Psoas muscle (tissue), 7 donors: ENCODE measurements at regions not wholly inside any gene's neighbourhood (a gene's known extent, or its start where the extent isn't known, plus 50 kb on each side); places are given as distances from the start of the nearest gene placed in this dataset.
"Not testable (repeated sequence)": the region's sequence is repeated elsewhere in the genome, so short reads cannot be mapped to it uniquely, and the experiment has no call there.

Experiments used
- ATAC-seq, 4 donors: fragments of 200-7000 bp; cut with Tn5 transposase; one replicate each; pipeline ENCODE4 v1.9.1; 2020; ENCODE audit warnings: moderate library complexity in 3 of 4, mild to moderate bottlenecking in 2 of 4
- DNase-seq, 2 donors: peaks; one replicate each; pipeline ENCODE4 v3.0.0-alpha.2; 2020
- H3K27ac ChIP-seq: fragments of 200-600 bp; one replicate; pipeline ENCODE4 v1.8.0; 2022
- H3K27me3 ChIP-seq, 3 donors: fragments of 200-600 bp in 1 of 3; one replicate each; pipeline versions ENCODE4 v1.6.1 to v1.8.0; 2013 to 2022; ENCODE audit warnings: low read length in 2 of 3, mild to moderate bottlenecking in 2 of 3, moderate library complexity in 1 of 3; ENCODE audit not compliant: insufficient read depth in 3 of 3
- H3K36me3 ChIP-seq, 2 donors: fragments of 200-600 bp in 1 of 2; one replicate each; pipeline versions ENCODE4 v1.6.1 to v1.8.0; 2013 to 2022; ENCODE audit warnings: low read depth in 1 of 2, mild to moderate bottlenecking in 1 of 2, moderate library complexity in 1 of 2; ENCODE audit not compliant: insufficient read depth in 1 of 2
- H3K4me1 ChIP-seq: fragments of 200-600 bp; one replicate; pipeline ENCODE4 v1.8.0; 2022
- H3K4me3 ChIP-seq: fragments of 200-600 bp; one replicate; pipeline ENCODE4 v1.8.0; 2022; ENCODE audit warnings: mild to moderate bottlenecking
- H3K9me3 ChIP-seq: fragments of 200-600 bp; one replicate; pipeline ENCODE4 v1.8.0; 2022
- WGBS, 3 donors: extraction: QIAGEN DNeasy Blood & Tissue Kit; methylation state at CpG; one replicate each; pipeline versions ENCODE4 v1.1.6 to v1.1.7; 2013; 5-methylcytosine and 5-hydroxymethylcytosine counted together
- intact Hi-C, 2 donors: fragments of 100-400 bp; cut with DNase I; formaldehyde crosslinking; loops; one replicate each; pipeline versions ENCODE4 v1.11.0 to v1.14.2; 2022
- TF ChIP-seq, protein P1 (sequence below): fragments of 200-600 bp; IDR thresholded peaks from one replicate; pipeline ENCODE4 v1.8.0; 2022; ENCODE audit warnings: antibody characterized with exemption
- donor health status: healthy with polysubstance abuse.
- donor health status: DM: no; HTN: no; CAD: no; lungs with moderate emphysema.
- donor health status: Bipolar disorder and iron deficiency.
- donor health status: healthy.
- donor health status: DM: yes; HTN: yes; CAD: no.
- donor health status: DM: no; HTN: no; CAD: no.
- donor health status: DM: yes; HTN: yes; CAD: no.

GRCh38 chr1:86798608-86799291 is 94.4 kb downstream of the SH3GLB1 start:
- intact Hi-C loops: loop anchor here in 1 of 2 donors (1.0 kb wide), 1 partner anchor 43 kb away; no protein-coding TSS in a partner anchor
- no peak overlapping the region for H3K27ac ChIP-seq
- DNase-seq (no peak), ATAC-seq (no peak)
- no peaks in the 10 kb centered on the region for H3K9me3 ChIP-seq
- TF ChIP-seq, protein P1, sequence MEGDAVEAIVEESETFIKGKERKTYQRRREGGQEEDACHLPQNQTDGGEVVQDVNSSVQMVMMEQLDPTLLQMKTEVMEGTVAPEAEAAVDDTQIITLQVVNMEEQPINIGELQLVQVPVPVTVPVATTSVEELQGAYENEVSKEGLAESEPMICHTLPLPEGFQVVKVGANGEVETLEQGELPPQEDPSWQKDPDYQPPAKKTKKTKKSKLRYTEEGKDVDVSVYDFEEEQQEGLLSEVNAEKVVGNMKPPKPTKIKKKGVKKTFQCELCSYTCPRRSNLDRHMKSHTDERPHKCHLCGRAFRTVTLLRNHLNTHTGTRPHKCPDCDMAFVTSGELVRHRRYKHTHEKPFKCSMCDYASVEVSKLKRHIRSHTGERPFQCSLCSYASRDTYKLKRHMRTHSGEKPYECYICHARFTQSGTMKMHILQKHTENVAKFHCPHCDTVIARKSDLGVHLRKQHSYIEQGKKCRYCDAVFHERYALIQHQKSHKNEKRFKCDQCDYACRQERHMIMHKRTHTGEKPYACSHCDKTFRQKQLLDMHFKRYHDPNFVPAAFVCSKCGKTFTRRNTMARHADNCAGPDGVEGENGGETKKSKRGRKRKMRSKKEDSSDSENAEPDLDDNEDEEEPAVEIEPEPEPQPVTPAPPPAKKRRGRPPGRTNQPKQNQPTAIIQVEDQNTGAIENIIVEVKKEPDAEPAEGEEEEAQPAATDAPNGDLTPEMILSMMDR: no peak
- WGBS, 3 donors: 88 to 95% (median 91%) methylated on average over 2 of the region's 2 CpGs
- no peaks in the 10 kb centered on the region for H3K36me3 ChIP-seq
- peaks cover under 1% of the 10 kb centered on the region for H3K4me1 ChIP-seq
- H3K27me3 ChIP-seq: no peaks in the 10 kb centered on the region
- H3K4me3 ChIP-seq: no peak overlapping the region

- not testable (repeated sequence) for DNase-seq
These were observed 99.3 kb downstream of the SH3GLB1 start for GRCh38 chr1:86803641-86804040.

DNA sequence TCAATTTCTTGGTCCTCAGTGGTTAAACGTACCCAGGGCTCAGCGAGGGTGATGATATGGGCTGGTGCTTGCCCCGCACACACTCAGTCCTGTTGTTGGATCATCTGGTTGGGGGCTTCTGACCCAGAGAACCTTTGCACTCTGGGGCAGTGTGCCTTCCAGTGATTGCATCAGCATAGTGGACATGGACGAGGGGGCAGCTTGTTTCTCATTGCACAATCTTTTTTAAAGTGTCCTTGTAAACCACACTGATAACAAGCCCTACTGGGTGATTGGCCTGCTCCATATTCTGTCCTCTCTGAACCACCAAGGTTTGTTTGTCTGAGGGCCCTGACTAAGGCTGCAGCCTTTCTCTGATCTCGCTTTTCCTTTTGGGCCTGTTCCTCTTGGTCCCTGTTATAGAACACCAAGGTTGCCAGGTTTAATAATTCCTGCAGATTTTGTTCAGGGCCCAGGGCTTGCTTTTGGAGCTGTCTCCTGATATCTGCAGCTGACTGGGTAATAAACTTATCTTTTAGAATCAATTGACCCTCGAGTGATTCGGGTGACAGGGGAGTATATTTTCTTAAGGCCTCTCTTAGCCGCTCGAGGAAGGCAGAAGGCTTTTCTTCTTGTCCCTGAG is 101.6 kb downstream of the SH3GLB1 start:
- H3K4me1 ChIP-seq, ATAC-seq, DNase-seq, H3K9me3 ChIP-seq, intact Hi-C loops, H3K27me3 ChIP-seq, H3K36me3 ChIP-seq, H3K4me3 ChIP-seq, H3K27ac ChIP-seq: not testable (repeated sequence)
- WGBS, 3 donors: 89 to 92% (median 89%) methylated on average over 9 of the region's 9 CpGs

More at GRCh38 chr1:86803641-86804040, 99.3 kb downstream of the SH3GLB1 start:
- ATAC-seq, H3K9me3 ChIP-seq, H3K4me3 ChIP-seq, H3K36me3 ChIP-seq, intact Hi-C loops, H3K4me1 ChIP-seq, H3K27ac ChIP-seq, H3K27me3 ChIP-seq: not testable (repeated sequence)
- 94 to 96% (median 95%) methylated on average over 1 of the region's 1 CpG for WGBS, 3 donors

DNA sequence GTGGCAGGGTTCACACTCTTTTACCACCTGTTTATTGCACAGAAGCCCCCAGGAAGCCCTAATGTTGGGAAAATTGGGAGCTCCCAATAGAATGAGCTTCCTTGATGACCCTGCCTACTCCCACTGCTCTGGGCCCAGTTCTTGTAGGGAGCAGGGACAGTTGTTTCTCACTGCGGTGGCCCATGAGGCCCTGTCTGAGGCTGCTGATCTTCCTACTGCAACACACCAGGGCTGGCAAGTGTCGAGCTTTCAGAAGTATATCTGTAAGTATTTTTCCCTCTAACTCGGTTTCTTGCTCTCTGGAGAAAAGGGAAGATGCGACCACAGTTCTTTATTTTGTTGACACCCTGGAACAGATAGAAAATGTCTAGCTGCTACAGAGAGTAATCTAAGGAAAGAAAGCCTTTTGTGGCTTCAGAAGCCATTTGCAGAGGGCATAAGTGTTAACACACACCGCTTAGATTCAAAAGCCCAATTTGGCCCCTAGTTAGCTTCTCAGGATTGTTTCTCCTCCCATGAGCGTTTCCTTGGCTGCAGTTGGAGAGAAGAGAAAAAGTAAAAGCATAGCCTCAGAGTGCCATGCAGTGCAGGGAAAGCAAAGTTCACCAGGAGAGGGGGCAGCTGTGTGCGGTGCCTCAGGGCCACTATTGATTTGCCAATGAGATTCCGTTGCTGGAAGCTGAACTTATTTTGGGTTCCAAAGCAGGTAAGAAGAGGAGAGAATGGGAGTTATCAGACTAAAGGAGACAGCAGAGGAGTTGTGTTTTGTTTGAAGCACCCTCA is 102.6 kb downstream of the SELENOF start:
- Histone ChIP-seq H3K36me3 (no peaks in the 10 kb centered on the region), H3K27me3 (no peaks in the 10 kb centered on the region), H3K9me3 (no peaks in the 10 kb centered on the region), H3K27ac (no peak overlapping the region), H3K4me3 (no peak overlapping the region), H3K4me1 (no peaks in the 10 kb centered on the region)
- TF ChIP-seq, protein P1: no peak
- WGBS, 3 donors: 74 to 77% (median 74%) methylated on average over 8 of the region's 8 CpGs
- DNase-seq (no peak), ATAC-seq (no peak)
- intact Hi-C loops: no loop called here

- no peaks in the 10 kb centered on the region for H3K9me3 ChIP-seq
These were observed 101.6 kb downstream of the SELENOF start for GRCh38 chr1:86812286-86812685.

More at GRCh38 chr1:86812286-86812685, 101.6 kb downstream of the SELENOF start:
- Histone ChIP-seq H3K4me3 (no peak overlapping the region), H3K27me3 (no peaks in the 10 kb centered on the region), H3K36me3 (no peaks in the 10 kb centered on the region), H3K27ac (no peak overlapping the region), H3K4me1 (no peaks in the 10 kb centered on the region)
- ATAC-seq (no peak), DNase-seq (no peak)
- intact Hi-C loops: no loop called here
- 87 to 91% (median 89%) methylated on average over 6 of the region's 6 CpGs for WGBS, 3 donors
- TF ChIP-seq, protein P1: no peak
